ENCODE measurements at regions not wholly inside any gene's neighbourhood (a gene's known extent, or its start where the extent isn't known, plus 50 kb on each side); places are given as distances from the start of the nearest gene placed in this dataset.
"Not testable (repeated sequence)": the region's sequence is repeated elsewhere in the genome, so short reads cannot be mapped to it uniquely, and the experiment has no call there.

- H3K9me3 ChIP-seq (ENCODE audit: control insufficient read depth, insufficient read depth, low read depth, low read length); H3K27me3 ChIP-seq (ENCODE audit: control insufficient read depth, insufficient read depth, low read length): not testable (repeated sequence)
These were observed 237.7 kb upstream of the FRG1 start for GRCh38 chr4:189703000-189703399.

DNA sequence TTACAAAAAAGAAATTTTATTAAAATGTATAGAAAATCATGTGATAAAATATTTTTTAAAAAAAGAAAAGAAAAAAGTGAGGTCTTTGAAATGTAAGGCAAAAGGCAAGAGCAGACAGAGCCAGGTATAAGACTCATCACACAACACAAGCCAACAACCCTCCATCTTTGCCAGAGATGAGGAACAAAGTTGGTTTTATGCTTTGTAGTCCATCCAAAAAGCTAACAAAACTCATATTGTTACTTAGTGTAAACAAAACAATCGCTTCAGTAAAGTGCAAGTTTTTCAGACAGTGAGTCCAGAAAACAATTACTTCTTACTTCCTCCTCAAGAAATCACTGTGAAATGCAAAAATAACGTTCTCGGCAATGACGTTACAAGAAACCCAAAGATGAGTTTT lies 233.9 kb upstream of the FRG1 start:
- H3K27me3 ChIP-seq (ENCODE audit: control insufficient read depth, insufficient read depth, low read length); H3K4me1 ChIP-seq (ENCODE audit: control insufficient read depth, extremely low read depth, insufficient read depth, low read length); H3K9ac ChIP-seq (ENCODE audit: insufficient read depth, low read length); H3K4me3 ChIP-seq (replicated peaks in 1 of 4; ENCODE audit: control extremely low read depth in 1 of 4, insufficient read depth in 1 of 4, low read depth in 3 of 4, low read length in 4 of 4); DNase-seq (ENCODE audit: low read depth in 2 of 2); H3K79me2 ChIP-seq (ENCODE audit: control insufficient read depth, insufficient read depth, low read length); H2AFZ ChIP-seq (ENCODE audit: low read length); H3K36me3 ChIP-seq (ENCODE audit: control insufficient read depth, insufficient read depth, low read length); H3K4me2 ChIP-seq (ENCODE audit: extremely low read depth, insufficient read depth, low read length); H3K27ac ChIP-seq (ENCODE audit: insufficient read depth, low read length); H3K9me3 ChIP-seq (ENCODE audit: control insufficient read depth, insufficient read depth, low read depth, low read length); H4K20me1 ChIP-seq (ENCODE audit: control insufficient read depth, extremely low read depth, insufficient read depth, low read length): not testable (repeated sequence)

More at GRCh38 chr4:189703000-189703399, 237.7 kb upstream of the FRG1 start:
- not testable (repeated sequence) for H3K27ac ChIP-seq (ENCODE audit: insufficient read depth, low read length); H3K36me3 ChIP-seq (ENCODE audit: control insufficient read depth, insufficient read depth, low read length); H2AFZ ChIP-seq (ENCODE audit: low read length); DNase-seq (ENCODE audit: low read depth in 2 of 2); H3K4me1 ChIP-seq (ENCODE audit: control insufficient read depth, extremely low read depth, insufficient read depth, low read length); H3K79me2 ChIP-seq (ENCODE audit: control insufficient read depth, insufficient read depth, low read length); H4K20me1 ChIP-seq (ENCODE audit: control insufficient read depth, extremely low read depth, insufficient read depth, low read length); H3K9ac ChIP-seq (ENCODE audit: insufficient read depth, low read length); H3K4me3 ChIP-seq (replicated peaks in 1 of 4; ENCODE audit: control extremely low read depth in 1 of 4, insufficient read depth in 1 of 4, low read depth in 3 of 4, low read length in 4 of 4); H3K4me2 ChIP-seq (ENCODE audit: extremely low read depth, insufficient read depth, low read length)

GRCh38 chr4:189707227-189707626 lies 233.4 kb upstream of the FRG1 start:
- not testable (repeated sequence) for H3K79me2 ChIP-seq (ENCODE audit: control insufficient read depth, insufficient read depth, low read length); H2AFZ ChIP-seq (ENCODE audit: low read length); H3K27ac ChIP-seq (ENCODE audit: insufficient read depth, low read length); H3K4me2 ChIP-seq (ENCODE audit: extremely low read depth, insufficient read depth, low read length); H3K9me3 ChIP-seq (ENCODE audit: control insufficient read depth, insufficient read depth, low read depth, low read length); H4K20me1 ChIP-seq (ENCODE audit: control insufficient read depth, extremely low read depth, insufficient read depth, low read length); H3K9ac ChIP-seq (ENCODE audit: insufficient read depth, low read length); H3K36me3 ChIP-seq (ENCODE audit: control insufficient read depth, insufficient read depth, low read length); H3K4me3 ChIP-seq (replicated peaks in 1 of 4; ENCODE audit: control extremely low read depth in 1 of 4, insufficient read depth in 1 of 4, low read depth in 3 of 4, low read length in 4 of 4); DNase-seq (ENCODE audit: low read depth in 2 of 2); H3K27me3 ChIP-seq (ENCODE audit: control insufficient read depth, insufficient read depth, low read length); H3K4me1 ChIP-seq (ENCODE audit: control insufficient read depth, extremely low read depth, insufficient read depth, low read length)

- not testable (repeated sequence) for H3K36me3 ChIP-seq (ENCODE audit: control insufficient read depth, insufficient read depth, low read length); H2AFZ ChIP-seq (ENCODE audit: low read length); H4K20me1 ChIP-seq (ENCODE audit: control insufficient read depth, extremely low read depth, insufficient read depth, low read length); H3K4me2 ChIP-seq (ENCODE audit: extremely low read depth, insufficient read depth, low read length); H3K27ac ChIP-seq (ENCODE audit: insufficient read depth, low read length); H3K9ac ChIP-seq (ENCODE audit: insufficient read depth, low read length); DNase-seq (ENCODE audit: low read depth in 2 of 2); H3K79me2 ChIP-seq (ENCODE audit: control insufficient read depth, insufficient read depth, low read length); H3K4me1 ChIP-seq (ENCODE audit: control insufficient read depth, extremely low read depth, insufficient read depth, low read length); H3K27me3 ChIP-seq (ENCODE audit: control insufficient read depth, insufficient read depth, low read length); H3K4me3 ChIP-seq (replicated peaks in 1 of 4; ENCODE audit: control extremely low read depth in 1 of 4, insufficient read depth in 1 of 4, low read depth in 3 of 4, low read length in 4 of 4); H3K9me3 ChIP-seq (ENCODE audit: control insufficient read depth, insufficient read depth, low read depth, low read length)
These were observed 228.7 kb upstream of the FRG1 start for GRCh38 chr4:189711956-189712355.

DNA sequence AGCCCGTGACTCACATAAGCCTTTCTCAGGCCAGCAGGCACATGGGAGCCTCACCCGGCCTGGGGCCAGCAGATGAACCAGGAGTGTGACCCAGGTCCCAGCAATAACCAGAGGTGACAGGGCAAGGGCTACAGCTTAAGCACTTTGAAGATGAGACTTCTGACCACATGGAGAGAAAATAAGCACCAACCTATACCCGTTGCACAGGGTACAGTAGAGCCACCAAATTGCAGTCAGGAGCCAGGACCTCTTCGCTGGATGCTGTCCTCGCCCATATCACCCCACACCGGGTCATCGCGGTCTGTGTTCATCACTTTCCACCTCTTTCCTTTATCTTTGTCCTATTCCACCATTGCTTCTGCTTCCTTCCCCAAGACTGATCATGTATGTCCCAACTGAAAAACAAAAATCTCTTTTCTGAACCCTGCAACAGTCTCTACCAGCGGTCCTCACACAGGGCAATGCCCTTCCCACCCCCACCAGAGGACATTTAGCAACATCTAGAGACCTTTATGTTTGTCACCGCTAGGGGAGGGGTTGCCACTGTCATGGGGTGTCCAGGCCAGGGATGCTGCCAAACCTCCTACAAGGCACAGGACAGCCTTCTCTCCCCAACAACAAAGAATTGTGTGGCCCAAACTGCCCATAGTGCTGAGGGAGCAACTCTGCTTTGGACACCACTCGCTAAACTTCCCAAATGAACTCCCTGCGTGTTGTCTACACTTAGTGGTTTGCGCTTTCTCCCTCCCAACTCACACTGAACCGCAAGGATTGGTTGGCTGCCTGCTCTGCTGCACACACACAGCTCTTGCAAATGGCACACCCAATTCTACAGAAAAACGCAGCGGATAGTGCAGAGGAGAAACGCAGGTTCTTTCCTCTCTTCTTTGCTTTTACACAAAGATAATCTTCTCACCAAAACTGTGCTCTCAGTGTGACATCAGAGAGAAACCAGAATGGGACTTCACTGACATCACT lies 219.4 kb upstream of the FRG1 start:
- not testable (repeated sequence) for H3K36me3 ChIP-seq (ENCODE audit: control insufficient read depth, insufficient read depth, low read length); H3K27ac ChIP-seq (ENCODE audit: insufficient read depth, low read length); H4K20me1 ChIP-seq (ENCODE audit: control insufficient read depth, extremely low read depth, insufficient read depth, low read length); H3K9me3 ChIP-seq (ENCODE audit: control insufficient read depth, insufficient read depth, low read depth, low read length); H2AFZ ChIP-seq (ENCODE audit: low read length); H3K9ac ChIP-seq (ENCODE audit: insufficient read depth, low read length); H3K79me2 ChIP-seq (ENCODE audit: control insufficient read depth, insufficient read depth, low read length); H3K27me3 ChIP-seq (ENCODE audit: control insufficient read depth, insufficient read depth, low read length); H3K4me2 ChIP-seq (ENCODE audit: extremely low read depth, insufficient read depth, low read length); H3K4me1 ChIP-seq (ENCODE audit: control insufficient read depth, extremely low read depth, insufficient read depth, low read length)
- DNase-seq (ENCODE audit: low read depth in 2 of 2), result peak in 1 of 2 donors; percentile 15
- H3K4me3 ChIP-seq (replicated peaks in 1 of 4; ENCODE audit: control extremely low read depth in 1 of 4, insufficient read depth in 1 of 4, low read depth in 3 of 4, low read length in 4 of 4), result peak overlapping the region in 2 of 4 experiments; percentile 44 to 60

- not testable (repeated sequence) for H3K4me2 ChIP-seq (ENCODE audit: extremely low read depth, insufficient read depth, low read length); H3K9ac ChIP-seq (ENCODE audit: insufficient read depth, low read length); H3K9me3 ChIP-seq (ENCODE audit: control insufficient read depth, insufficient read depth, low read depth, low read length); H4K20me1 ChIP-seq (ENCODE audit: control insufficient read depth, extremely low read depth, insufficient read depth, low read length); H3K4me1 ChIP-seq (ENCODE audit: control insufficient read depth, extremely low read depth, insufficient read depth, low read length); H3K27ac ChIP-seq (ENCODE audit: insufficient read depth, low read length); H3K36me3 ChIP-seq (ENCODE audit: control insufficient read depth, insufficient read depth, low read length); H2AFZ ChIP-seq (ENCODE audit: low read length); H3K27me3 ChIP-seq (ENCODE audit: control insufficient read depth, insufficient read depth, low read length); H3K79me2 ChIP-seq (ENCODE audit: control insufficient read depth, insufficient read depth, low read length)
- peak; percentile 60 to 91 for DNase-seq (ENCODE audit: low read depth in 2 of 2)
- H3K4me3 ChIP-seq (replicated peaks in 1 of 4; ENCODE audit: control extremely low read depth in 1 of 4, insufficient read depth in 1 of 4, low read depth in 3 of 4, low read length in 4 of 4), result peak overlapping the region in 2 of 4 experiments; percentile 34 to 37
These were observed 218.2 kb upstream of the FRG1 start for GRCh38 chr4:189722324-189723003.

Measured in fibroblast of lung (primary cell).